ENCODE measurements at regions not wholly inside any gene's neighbourhood (a gene's known extent, or its start where the extent isn't known, plus 50 kb on each side); places are given as distances from the start of the nearest gene placed in this dataset.
"Not testable (repeated sequence)": the region's sequence is repeated elsewhere in the genome, so short reads cannot be mapped to it uniquely, and the experiment has no call there.

- H3K4me3 ChIP-seq = no peak overlapping the region
- peaks cover 0 to 16% (median 2%) of the 10 kb centered on the region in 3 donors for H3K9me3 ChIP-seq
- no peak overlapping the region for H3K27ac ChIP-seq
- TF ChIP-seq CTCF (IDR thresholded peaks at IDR 0.05) = no peak
- H3K27me3 ChIP-seq = no peaks in the 10 kb centered on the region
- no peaks in the 10 kb centered on the region for H3K4me1 ChIP-seq
- DNase-seq = no peak
- H3K36me3 ChIP-seq = no peaks in the 10 kb centered on the region
- intact Hi-C loops (cut with DNase I; ENCODE audit: low total_unique reads) = no loop called here
These were observed 107.7 kb downstream of the CHCHD4 start for GRCh38 chr3:14016900-14017475.

- Histone ChIP-seq H3K27ac (no peak overlapping the region), H3K27me3 (no peaks in the 10 kb centered on the region), H3K4me3 (no peak overlapping the region), H3K36me3 (no peaks in the 10 kb centered on the region), H3K4me1 (no peaks in the 10 kb centered on the region), H3K9me3 (peaks cover 0 to 6% (median 2%) of the 10 kb centered on the region in 3 donors)
- no peak for DNase-seq
- intact Hi-C loops (cut with DNase I; ENCODE audit: low total_unique reads) = no loop called here
- TF ChIP-seq CTCF (IDR thresholded peaks at IDR 0.05) = no peak
These were observed 117.7 kb downstream of the CHCHD4 start for GRCh38 chr3:14007006-14007405.

- no peaks in the 10 kb centered on the region for H3K9me3 ChIP-seq
- no peaks in the 10 kb centered on the region for H3K36me3 ChIP-seq
- DNase-seq = no peak
These were observed 121.3 kb upstream of the WNT7A start for GRCh38 chr3:14001136-14001535.

GRCh38 chr3:14000556-14000955 lies 120.7 kb upstream of the WNT7A start:
- no peak for TF ChIP-seq CTCF (IDR thresholded peaks at IDR 0.05)
- Histone ChIP-seq H3K27ac (no peak overlapping the region), H3K36me3 (no peaks in the 10 kb centered on the region), H3K9me3 (peaks cover 0 to under 1% (median 0%) of the 10 kb centered on the region in 3 donors), H3K27me3 (no peaks in the 10 kb centered on the region), H3K4me3 (no peak overlapping the region), H3K4me1 (no peaks in the 10 kb centered on the region)
- intact Hi-C loops (cut with DNase I; ENCODE audit: low total_unique reads) = no loop called here
- no peak for DNase-seq

More at GRCh38 chr3:14001136-14001535, 121.3 kb upstream of the WNT7A start:
- TF ChIP-seq CTCF (IDR thresholded peaks at IDR 0.05) = no peak
- Histone ChIP-seq H3K4me1 (no peaks in the 10 kb centered on the region), H3K4me3 (no peak overlapping the region), H3K27me3 (no peaks in the 10 kb centered on the region), H3K27ac (no peak overlapping the region)
- intact Hi-C loops (cut with DNase I; ENCODE audit: low total_unique reads) = no loop called here

- H3K27me3 ChIP-seq = no peaks in the 10 kb centered on the region
- H3K4me1 ChIP-seq = no peaks in the 10 kb centered on the region
- H3K9me3 ChIP-seq = peaks cover 0 to 12% (median 7%) of the 10 kb centered on the region in 3 donors
- H3K36me3 ChIP-seq = no peaks in the 10 kb centered on the region
- DNase-seq = no peak
- intact Hi-C loops (cut with DNase I; ENCODE audit: low total_unique reads) = no loop called here
- H3K4me3 ChIP-seq = no peak overlapping the region
- H3K27ac ChIP-seq = no peak overlapping the region
- TF ChIP-seq CTCF (IDR thresholded peaks at IDR 0.05) = no peak
These were observed 119.0 kb upstream of the WNT7A start for GRCh38 chr3:13998831-13999230.

GRCh38 chr3:13995216-13995615 lies 115.3 kb upstream of the WNT7A start:
- peaks cover 0 to 12% (median 7%) of the 10 kb centered on the region in 3 donors for H3K9me3 ChIP-seq
- DNase-seq; H3K27me3 ChIP-seq; H3K27ac ChIP-seq; H3K4me1 ChIP-seq; H3K4me3 ChIP-seq; intact Hi-C loops (cut with DNase I; ENCODE audit: low total_unique reads); H3K36me3 ChIP-seq: not testable (repeated sequence)

GRCh38 chr3:13988925-13989324 lies 109.1 kb upstream of the WNT7A start:
- intact Hi-C loops (cut with DNase I; ENCODE audit: low total_unique reads); H3K27me3 ChIP-seq; H3K27ac ChIP-seq; H3K36me3 ChIP-seq; H3K4me1 ChIP-seq; H3K4me3 ChIP-seq; DNase-seq: not testable (repeated sequence)
- peaks cover 0 to 11% (median 10%) of the 10 kb centered on the region in 3 donors for H3K9me3 ChIP-seq
